Activated B cell treated with CpG ODN at 0.5 μM for 24 hours (primary cell): ENCODE measurements at regions not wholly inside any gene's neighbourhood (a gene's known extent, or its start where the extent isn't known, plus 50 kb on each side); places are given as distances from the start of the nearest gene placed in this dataset.

Experiments used
- ATAC-seq: fragments of 200-7000 bp; cut with Tn5 transposase; one replicate; pipeline ENCODE4 v1.10.0; 2021; ENCODE audit warnings: low read depth, mild to moderate bottlenecking, moderate library complexity
- CTCF ChIA-PET: fragments of 350-600 bp; sonication (Branson Sonifier 250); formaldehyde crosslinking; loops from one replicate; lab custom pipeline; 2021; ENCODE audit warnings: antibody characterized with exemption; lab: Charles Lee
- POLR2A ChIA-PET: fragments of 350-600 bp; sonication (Branson Sonifier 250); formaldehyde crosslinking; loops from one replicate; lab custom pipeline; 2021; ENCODE audit warnings: antibody characterized with exemption; lab: Charles Lee
- DNase-seq: peaks from one replicate; pipeline ENCODE4 v3.0.0; 2022
- H3K27ac Mint-ChIP-seq: one replicate; pipeline ENCODE4 v1.8.0; 2020; ENCODE audit warnings: mixed read lengths
- H3K27me3 Mint-ChIP-seq: one replicate; pipeline ENCODE4 v1.8.0; 2021; ENCODE audit warnings: mixed read lengths
- H3K36me3 Mint-ChIP-seq: one replicate; pipeline ENCODE4 v1.8.0; 2021; ENCODE audit warnings: low read depth, mixed read lengths
- H3K4me1 Mint-ChIP-seq: one replicate; pipeline ENCODE4 v1.8.0; 2021; ENCODE audit warnings: mixed read lengths
- H3K4me3 Mint-ChIP-seq: one replicate; pipeline ENCODE4 v1.8.0; 2020; ENCODE audit warnings: mild to moderate bottlenecking, mixed read lengths
- H3K9me3 Mint-ChIP-seq: one replicate; pipeline ENCODE4 v1.8.0; 2020; ENCODE audit warnings: mixed read lengths
- CTCF ChIP-seq: fragments of 200-600 bp; IDR thresholded peaks from one replicate; pipeline ENCODE4 v1.8.0; 2022; ENCODE audit warnings: antibody characterized with exemption, mild to moderate bottlenecking
- intact Hi-C: fragments of 100-400 bp; cut with micrococcal nuclease; formaldehyde crosslinking; loops from one replicate; pipeline ENCODE4 v1.15.1; 2024

DNA sequence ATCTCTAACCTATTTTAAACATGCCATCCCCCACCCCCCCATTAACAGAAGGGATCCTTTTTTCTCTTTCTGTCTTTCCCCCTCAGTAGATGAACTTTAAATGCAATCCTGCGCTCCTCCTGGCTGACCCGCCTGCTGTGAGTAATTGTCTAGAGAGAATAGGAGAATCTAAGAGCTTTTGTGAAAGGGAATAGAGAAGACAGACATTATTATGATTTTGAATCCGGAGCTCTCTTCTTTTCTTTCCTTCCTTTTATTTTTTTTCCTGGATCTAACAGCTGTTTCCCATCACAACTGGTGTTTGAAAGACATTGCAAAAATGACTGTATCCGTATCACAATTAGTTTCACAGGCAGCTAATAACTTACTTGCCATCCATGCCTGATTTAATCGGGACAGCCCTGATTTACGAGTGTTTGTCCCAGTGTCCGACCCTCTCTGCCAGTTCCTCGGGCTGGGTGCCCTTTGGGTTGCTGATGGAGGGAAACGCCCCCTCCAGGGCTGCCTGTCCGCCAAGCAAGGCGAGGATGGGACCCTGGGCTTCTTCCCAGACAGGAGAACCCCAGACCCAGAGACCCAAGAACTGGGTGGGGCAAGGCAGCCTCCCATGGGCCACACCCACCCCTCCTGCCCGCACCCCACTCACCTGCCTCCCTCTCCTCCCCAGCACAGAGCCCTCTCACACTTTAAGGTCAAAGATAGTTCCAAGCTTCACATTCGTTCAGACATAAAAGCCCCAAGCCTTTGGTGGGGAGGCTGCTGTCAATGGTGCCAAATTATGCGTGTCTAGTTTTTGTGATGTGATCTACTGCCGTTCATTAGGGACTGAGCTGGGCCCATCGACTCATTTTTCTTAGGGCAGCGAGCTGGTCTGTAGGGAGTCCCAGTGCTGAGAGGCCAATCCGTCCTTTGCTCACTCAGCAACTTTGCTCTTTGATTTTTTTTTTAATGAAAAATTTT is 231.7 kb downstream of the ZNF516 start:
- CTCF ChIA-PET, result no interaction called here
- POLR2A ChIA-PET, result no interaction called here
- no peak overlapping the region for H3K27ac Mint-ChIP-seq
- DNase-seq (no peak), ATAC-seq (no peak)
- intact Hi-C loops, result no loop called here
- H3K36me3 Mint-ChIP-seq, result no peaks in the 10 kb centered on the region
- no peak overlapping the region for H3K4me3 Mint-ChIP-seq
- no peaks in the 10 kb centered on the region for H3K27me3 Mint-ChIP-seq
- no peaks in the 10 kb centered on the region for H3K4me1 Mint-ChIP-seq
- no peak for TF ChIP-seq CTCF
- no peaks in the 10 kb centered on the region for H3K9me3 Mint-ChIP-seq

DNA sequence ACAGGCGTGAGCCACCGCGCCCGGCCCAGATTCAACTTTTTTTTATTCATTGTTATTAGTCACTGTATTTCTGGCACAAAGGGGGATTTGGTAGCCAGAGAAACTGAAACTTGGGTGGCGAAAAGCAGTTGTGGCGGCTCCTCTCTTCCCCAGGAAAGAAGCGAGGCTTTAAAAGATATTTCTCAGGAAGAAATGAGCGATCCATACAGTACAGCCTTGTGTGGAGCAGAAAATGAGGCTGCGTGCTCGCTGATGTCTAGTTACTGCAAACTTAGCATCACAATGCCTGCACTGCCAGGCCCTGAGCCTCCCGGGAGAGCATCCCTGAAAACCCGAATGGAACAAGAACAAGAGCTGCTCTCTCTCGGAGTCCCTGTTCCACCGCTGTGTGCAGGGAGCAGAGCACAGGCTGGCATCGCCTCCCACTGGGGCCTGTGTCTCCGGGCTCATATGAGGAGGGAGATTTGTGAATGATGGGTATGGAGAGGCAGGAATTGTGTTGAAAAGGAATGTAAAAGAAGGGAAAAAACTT is 234.0 kb downstream of the ZNF516 start:
- TF ChIP-seq CTCF, result no peak
- Mint-ChIP-seq H3K4me1 (no peaks in the 10 kb centered on the region), H3K27me3 (no peaks in the 10 kb centered on the region), H3K9me3 (no peaks in the 10 kb centered on the region), H3K4me3 (no peak overlapping the region), H3K27ac (no peak overlapping the region), H3K36me3 (no peaks in the 10 kb centered on the region)
- ChIA-PET CTCF (no interaction called here), POLR2A (no interaction called here)
- no peak for DNase-seq
- intact Hi-C loops, result no loop called here
- no peak for ATAC-seq

GRCh38 chr18:76259711-76260110 is 235.3 kb downstream of the ZNF516 start:
- POLR2A ChIA-PET, result no interaction called here
- H3K27ac Mint-ChIP-seq, result no peak overlapping the region
- no peaks in the 10 kb centered on the region for H3K9me3 Mint-ChIP-seq
- no peak for DNase-seq
- ATAC-seq, result no peak
- H3K4me1 Mint-ChIP-seq, result no peaks in the 10 kb centered on the region
- H3K27me3 Mint-ChIP-seq, result no peaks in the 10 kb centered on the region
- H3K36me3 Mint-ChIP-seq, result no peaks in the 10 kb centered on the region
- TF ChIP-seq CTCF, result no peak
- CTCF ChIA-PET, result no interaction called here
- intact Hi-C loops, result no loop called here
- no peak overlapping the region for H3K4me3 Mint-ChIP-seq

- ATAC-seq (no peak), DNase-seq (no peak)
- Mint-ChIP-seq H3K27ac (no peak overlapping the region), H3K9me3 (no peaks in the 10 kb centered on the region), H3K4me1 (no peaks in the 10 kb centered on the region), H3K27me3 (no peaks in the 10 kb centered on the region), H3K4me3 (no peak overlapping the region), H3K36me3 (no peaks in the 10 kb centered on the region)
- no peak for TF ChIP-seq CTCF
- ChIA-PET POLR2A (no interaction called here), CTCF (no interaction called here)
- intact Hi-C loops, result no loop called here
These were observed 235.9 kb downstream of the ZNF516 start for GRCh38 chr18:76259096-76259495.

DNA sequence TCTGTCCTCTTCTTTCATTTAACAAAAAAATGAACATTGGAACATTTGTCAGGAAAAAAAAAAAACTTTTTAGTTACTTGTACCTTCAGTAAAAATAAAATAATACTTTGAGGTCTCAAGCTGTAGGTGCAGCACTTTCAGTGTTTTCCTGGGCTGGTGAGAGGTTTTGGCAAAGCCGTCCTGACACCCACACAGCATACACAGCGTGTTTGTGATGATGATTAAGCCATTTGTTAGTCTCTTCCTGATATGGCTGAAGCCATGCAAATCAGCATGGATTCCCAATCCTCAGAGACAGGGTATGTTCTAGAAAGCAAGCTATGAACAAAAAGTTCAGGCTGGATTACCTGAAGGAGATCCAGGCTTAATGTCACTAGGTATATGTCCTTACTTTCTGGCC is 236.8 kb downstream of the ZNF516 start:
- intact Hi-C loops, result no loop called here
- H3K27ac Mint-ChIP-seq, result no peak overlapping the region
- DNase-seq, result no peak

More for the DNA sequence above, 236.8 kb downstream of the ZNF516 start:
- Mint-ChIP-seq H3K9me3 (no peaks in the 10 kb centered on the region), H3K36me3 (no peaks in the 10 kb centered on the region), H3K4me1 (no peaks in the 10 kb centered on the region), H3K4me3 (no peak overlapping the region), H3K27me3 (no peaks in the 10 kb centered on the region)
- ChIA-PET CTCF (no interaction called here), POLR2A (no interaction called here)
- TF ChIP-seq CTCF, result no peak
- ATAC-seq, result no peak
